D721Med (cell line): ENCODE measurements at regions not wholly inside any gene's neighbourhood (a gene's known extent, or its start where the extent isn't known, plus 50 kb on each side); places are given as distances from the start of the nearest gene placed in this dataset.

ENCODE experiments used
- DNase-seq: peaks from one replicate; pipeline ENCODE4 v3.0.0; 2011; ENCODE audit warnings: low spot score; ENCODE audit not compliant: insufficient read length
- FAIRE-seq: peaks from 2 replicates; lab custom pipeline; 2011; peaks lifted over from hg19 to GRCh38; lab: Jason Lieb, UNC
- TF ChIP-seq, protein P1 (sequence below): IDR thresholded peaks from 2 replicates; pipeline ENCODE4 v1.5.1; 2012; ENCODE audit warnings: mild to moderate bottlenecking, control low read depth; ENCODE audit not compliant: insufficient read depth; ENCODE audit errors: missing control alignments

DNA sequence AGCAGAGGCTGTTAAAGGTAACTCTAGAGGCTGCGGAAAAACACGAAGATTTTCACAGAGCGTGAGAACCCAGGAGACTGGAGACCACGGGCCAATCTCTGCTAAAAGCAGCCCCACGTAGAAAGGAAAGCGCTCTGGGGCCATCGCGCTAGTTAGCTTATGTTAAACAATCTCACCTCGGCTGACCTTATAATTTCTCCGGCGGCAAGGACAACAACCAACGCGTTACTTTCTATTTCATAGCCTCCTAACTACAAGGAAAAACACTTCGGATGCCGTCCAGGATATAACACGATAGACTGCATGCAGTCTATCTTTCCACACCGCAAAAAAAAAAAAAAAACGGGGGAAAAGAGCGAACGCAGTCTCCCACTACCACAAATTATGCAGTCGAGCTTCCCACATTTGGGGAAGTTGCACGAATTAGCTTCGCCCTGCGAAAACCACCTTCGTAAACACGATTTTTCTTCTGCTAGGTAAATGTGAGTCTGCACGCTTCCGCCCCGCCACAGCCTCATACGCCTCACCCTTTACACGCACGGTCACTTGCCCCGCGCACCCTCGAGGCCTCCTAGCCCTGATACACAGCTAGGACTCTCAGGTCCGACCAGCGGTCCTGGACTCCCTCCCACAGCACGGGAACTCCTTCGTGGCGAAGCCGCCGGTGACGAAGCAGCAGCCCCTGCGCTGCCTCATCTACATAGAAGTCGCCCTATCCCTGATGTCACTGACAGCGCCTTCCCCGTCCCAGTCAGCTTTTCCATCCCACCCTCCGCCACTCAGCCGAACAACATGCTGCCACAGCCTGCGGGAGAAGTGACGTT lies 87.8 kb downstream of the PRKAB2 start:
- TF ChIP-seq, protein P1, sequence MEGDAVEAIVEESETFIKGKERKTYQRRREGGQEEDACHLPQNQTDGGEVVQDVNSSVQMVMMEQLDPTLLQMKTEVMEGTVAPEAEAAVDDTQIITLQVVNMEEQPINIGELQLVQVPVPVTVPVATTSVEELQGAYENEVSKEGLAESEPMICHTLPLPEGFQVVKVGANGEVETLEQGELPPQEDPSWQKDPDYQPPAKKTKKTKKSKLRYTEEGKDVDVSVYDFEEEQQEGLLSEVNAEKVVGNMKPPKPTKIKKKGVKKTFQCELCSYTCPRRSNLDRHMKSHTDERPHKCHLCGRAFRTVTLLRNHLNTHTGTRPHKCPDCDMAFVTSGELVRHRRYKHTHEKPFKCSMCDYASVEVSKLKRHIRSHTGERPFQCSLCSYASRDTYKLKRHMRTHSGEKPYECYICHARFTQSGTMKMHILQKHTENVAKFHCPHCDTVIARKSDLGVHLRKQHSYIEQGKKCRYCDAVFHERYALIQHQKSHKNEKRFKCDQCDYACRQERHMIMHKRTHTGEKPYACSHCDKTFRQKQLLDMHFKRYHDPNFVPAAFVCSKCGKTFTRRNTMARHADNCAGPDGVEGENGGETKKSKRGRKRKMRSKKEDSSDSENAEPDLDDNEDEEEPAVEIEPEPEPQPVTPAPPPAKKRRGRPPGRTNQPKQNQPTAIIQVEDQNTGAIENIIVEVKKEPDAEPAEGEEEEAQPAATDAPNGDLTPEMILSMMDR = no peak
- DNase-seq = peak; percentile 53
- no peak for FAIRE-seq

DNA sequence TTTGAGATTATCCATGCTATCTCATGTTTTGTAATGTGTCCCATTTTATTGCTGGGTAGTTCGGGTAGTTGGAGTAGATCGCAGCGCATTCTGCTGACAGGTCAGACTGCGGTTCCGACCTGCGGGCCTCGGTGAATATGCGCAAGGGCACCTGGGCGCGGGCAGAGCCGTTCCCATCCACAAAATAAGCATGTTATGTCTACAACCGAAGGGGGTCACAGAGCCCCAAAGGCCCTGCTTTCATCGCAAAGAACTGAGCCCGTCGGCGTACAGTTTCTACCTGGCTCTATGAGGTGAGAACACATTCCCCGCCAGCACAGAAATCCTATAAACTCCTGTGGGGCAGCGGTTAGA lies 88.4 kb downstream of the PRKAB2 start:
- TF ChIP-seq, protein P1 = no peak
- FAIRE-seq = no peak
- no peak for DNase-seq

DNA sequence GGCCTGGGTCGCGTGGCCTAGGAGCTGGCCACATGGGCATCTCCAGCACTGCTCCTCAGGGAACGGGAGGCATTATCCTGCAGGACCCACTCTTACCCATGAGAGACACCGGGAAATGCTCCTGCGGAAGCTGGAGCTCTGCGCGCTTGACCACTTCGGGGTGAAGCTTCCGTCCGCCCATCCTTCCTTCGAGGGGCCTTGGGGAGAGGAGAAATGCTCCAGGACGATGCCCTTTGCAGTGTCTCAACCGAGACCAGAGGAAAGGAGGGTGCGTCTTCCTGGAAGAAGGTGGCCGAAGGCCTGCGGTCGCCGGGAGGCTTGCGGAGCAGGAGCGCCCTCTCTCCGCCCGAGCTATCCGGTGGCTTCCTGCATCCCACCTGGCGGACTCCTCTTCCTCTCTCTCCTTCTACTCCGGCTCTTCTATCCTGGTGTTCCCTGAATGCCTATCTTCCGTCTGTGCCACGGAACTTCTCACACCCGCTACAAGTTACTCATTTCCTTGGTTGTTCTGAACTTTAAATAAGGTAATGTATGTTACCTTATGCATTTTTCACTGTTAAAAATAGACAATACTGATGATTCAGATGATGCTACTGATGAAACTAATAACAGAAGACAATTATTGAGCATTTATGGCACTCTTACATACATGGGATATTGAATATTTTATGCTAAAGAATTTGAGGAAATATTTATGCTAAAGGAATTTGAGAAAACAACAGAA lies 91.4 kb downstream of the PRKAB2 start:
- FAIRE-seq (no peak), DNase-seq (no peak)
- TF ChIP-seq, protein P1 = no peak

DNA sequence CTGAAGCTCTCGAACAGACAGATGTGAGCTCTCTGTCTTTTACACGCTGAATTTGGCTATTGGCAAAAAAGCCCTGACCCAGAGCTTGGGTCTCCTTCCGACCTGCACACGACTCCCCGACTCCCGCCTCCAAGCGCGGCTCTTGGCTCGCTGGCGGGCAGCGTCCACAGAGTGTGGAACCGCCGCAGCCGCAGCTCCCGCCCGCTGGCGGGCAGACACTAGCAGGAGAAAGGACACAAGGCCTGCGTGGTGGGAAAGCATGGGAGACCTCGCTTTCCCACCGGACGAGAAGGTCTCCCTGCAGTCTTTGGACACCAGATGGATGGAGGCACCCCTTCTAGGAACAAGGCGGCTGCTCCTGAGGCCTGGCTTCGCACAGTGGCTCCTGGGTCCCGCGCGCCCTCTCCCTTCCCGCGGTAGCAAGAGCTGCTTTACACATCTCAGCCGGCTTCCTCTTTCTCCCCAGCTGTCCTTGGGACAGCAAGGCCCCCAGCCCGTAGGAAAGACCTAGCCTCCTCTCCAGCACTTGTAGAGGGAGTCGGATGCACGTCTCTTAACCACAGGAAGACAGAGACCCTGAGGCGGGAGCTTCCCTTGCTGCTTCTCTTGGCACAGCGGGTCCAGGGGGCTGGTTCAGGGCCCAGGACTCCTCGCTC lies 92.1 kb downstream of the PRKAB2 start:
- DNase-seq = no peak
- no peak for FAIRE-seq
- TF ChIP-seq, protein P1 = no peak

DNA sequence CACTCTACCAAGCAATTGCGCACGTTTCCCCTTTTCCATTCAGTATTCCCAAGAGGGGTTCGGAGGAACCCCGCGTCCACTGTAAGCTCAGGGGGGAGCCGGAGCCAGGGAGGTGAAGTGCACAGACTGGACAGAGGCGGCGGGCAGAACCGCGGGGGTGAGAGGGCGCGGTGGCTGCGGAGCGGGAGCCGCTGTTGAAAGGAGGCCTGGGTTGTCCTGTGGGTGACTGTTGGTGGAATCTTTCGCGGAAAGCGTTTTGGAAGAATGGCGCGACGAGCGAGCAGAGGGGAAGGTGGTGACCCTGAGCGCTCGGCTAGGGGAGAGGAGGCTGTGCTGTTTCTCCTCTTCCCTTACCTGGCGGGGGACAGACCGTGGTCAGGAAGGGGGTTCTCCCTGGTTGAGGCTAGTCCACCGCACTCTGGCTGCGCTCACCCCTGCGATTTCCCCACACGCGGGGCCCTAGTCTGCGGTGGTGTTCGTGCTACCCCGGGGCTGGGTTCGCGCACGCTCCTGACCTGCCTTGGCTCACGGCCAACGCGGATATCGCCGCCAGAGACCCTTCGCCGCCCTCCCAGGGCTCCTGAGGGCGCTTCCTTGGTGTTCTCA lies 92.8 kb downstream of the PRKAB2 start:
- TF ChIP-seq, protein P1 = no peak
- DNase-seq = no peak

DNA sequence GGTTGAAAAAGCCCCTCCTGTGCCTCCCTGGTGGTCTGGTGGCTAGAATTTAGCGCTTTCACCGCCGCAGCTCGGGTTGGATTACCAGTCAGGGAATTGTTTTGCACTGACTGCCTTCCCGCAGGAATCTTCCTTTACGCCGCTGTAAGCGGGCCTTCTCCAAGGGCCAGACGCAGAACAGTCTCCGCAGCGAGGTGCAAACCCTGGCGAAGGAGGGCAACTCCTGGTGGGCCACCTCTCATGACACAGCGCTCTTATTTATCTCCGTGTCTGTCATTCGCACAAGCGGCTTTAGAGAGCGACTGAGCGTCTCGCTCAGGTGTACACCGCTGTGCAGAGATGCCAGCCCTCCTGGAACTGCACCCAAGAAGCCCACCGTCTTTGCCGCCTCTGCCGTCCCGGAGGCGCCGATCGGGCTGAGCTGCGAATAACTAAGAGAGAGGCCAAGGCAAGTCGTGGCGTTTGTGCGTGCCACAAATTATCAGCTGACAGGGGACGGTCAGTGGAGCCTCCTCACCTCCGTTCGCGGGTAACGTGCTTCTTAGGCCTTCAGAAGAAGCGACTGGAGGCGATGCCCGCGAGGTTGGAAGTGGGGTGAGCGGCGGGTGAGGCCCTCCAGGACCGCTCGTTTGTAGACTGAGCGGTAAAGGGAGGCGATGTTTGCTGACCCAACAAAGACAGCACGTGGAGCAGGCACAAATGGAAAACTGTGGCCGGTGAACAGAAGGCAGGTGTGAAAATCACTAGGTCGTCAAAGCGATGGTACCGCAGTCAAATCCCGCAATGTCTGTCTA lies 93.5 kb downstream of the PRKAB2 start:
- DNase-seq (no peak), FAIRE-seq (no peak)
- TF ChIP-seq, protein P1 = no peak

More for the DNA sequence above, 92.8 kb downstream of the PRKAB2 start:
- FAIRE-seq = no peak
